ENCODE measurements at regions not wholly inside any gene's neighbourhood (a gene's known extent, or its start where the extent isn't known, plus 50 kb on each side); places are given as distances from the start of the nearest gene placed in this dataset.

- no peak overlapping the region for H3K4me3 ChIP-seq
- no peaks in the 10 kb centered on the region for H3K4me1 ChIP-seq (ENCODE audit: insufficient read depth)
- intact Hi-C loops (cut with DNase I), result no loop called here
- no peaks in the 10 kb centered on the region for H3K9me3 ChIP-seq
- no peak for DNase-seq
- 81 to 88% (median 85%) methylated on average over 15 of the region's 15 CpGs for WGBS, 3 donors
- no peak overlapping the region for H3K27ac ChIP-seq
- TF ChIP-seq EP300 (IDR thresholded peaks at IDR 0.05) (no peak), POLR2A (IDR thresholded peaks at IDR 0.05) (no peak), CTCF (IDR thresholded peaks at IDR 0.05) (no peak)
- no peaks in the 10 kb centered on the region for H3K27me3 ChIP-seq
- no peaks in the 10 kb centered on the region for H3K36me3 ChIP-seq
These were observed 84.5 kb upstream of the SNTG2 start for GRCh38 chr2:866009-866680.

GRCh38 chr2:864501-865106 lies 86.0 kb upstream of the SNTG2 start:
- Histone ChIP-seq H3K27ac (no peak overlapping the region), H3K4me3 (no peak overlapping the region), H3K27me3 (no peaks in the 10 kb centered on the region), H3K4me1 (ENCODE audit: insufficient read depth) (no peaks in the 10 kb centered on the region), H3K36me3 (no peaks in the 10 kb centered on the region), H3K9me3 (no peaks in the 10 kb centered on the region)
- no peak for TF ChIP-seq EP300 (IDR thresholded peaks at IDR 0.05)
- no peak for TF ChIP-seq POLR2A (IDR thresholded peaks at IDR 0.05)
- no peak for TF ChIP-seq CTCF (IDR thresholded peaks at IDR 0.05)
- WGBS, 3 donors, result 86 to 92% (median 87%) methylated on average over 16 of the region's 16 CpGs
- DNase-seq, result no peak
- intact Hi-C loops (cut with DNase I), result no loop called here

GRCh38 chr2:863732-864450 lies 86.8 kb upstream of the SNTG2 start:
- 70 to 88% (median 80%) methylated on average over 13 of the region's 13 CpGs for WGBS, 3 donors
- intact Hi-C loops (cut with DNase I), result no loop called here

More at GRCh38 chr2:863732-864450, 86.8 kb upstream of the SNTG2 start:
- H3K27me3 ChIP-seq, result no peaks in the 10 kb centered on the region
- H3K36me3 ChIP-seq, result no peaks in the 10 kb centered on the region
- no peaks in the 10 kb centered on the region for H3K9me3 ChIP-seq
- peak in 1 of 5 donors; percentile 16 for DNase-seq
- TF ChIP-seq POLR2A (IDR thresholded peaks at IDR 0.05) (no peak), EP300 (IDR thresholded peaks at IDR 0.05) (no peak), CTCF (IDR thresholded peaks at IDR 0.05) (no peak)
- H3K4me3 ChIP-seq, result no peak overlapping the region
- H3K27ac ChIP-seq, result no peak overlapping the region
- no peaks in the 10 kb centered on the region for H3K4me1 ChIP-seq (ENCODE audit: insufficient read depth)

All from ovary (tissue), 7 donors.